Fibroblast of pulmonary artery (primary cell): ENCODE measurements at regions not wholly inside any gene's neighbourhood (a gene's known extent, or its start where the extent isn't known, plus 50 kb on each side); places are given as distances from the start of the nearest gene placed in this dataset.

Experiments
- DNase-seq: peaks from one replicate; pipeline ENCODE4 v3.0.0-alpha.2; 2010; ENCODE audit warnings: low read depth
- H3K4me3 ChIP-seq: replicated peaks from 2 replicates; pipeline ENCODE4 v1.5.1; 2011; ENCODE audit warnings: low read depth, mild to moderate bottlenecking, control low read depth, low read length, moderate library complexity
- CTCF ChIP-seq: IDR thresholded peaks from 2 replicates; pipeline ENCODE4 v1.5.1; 2011; ENCODE audit warnings: mild to moderate bottlenecking, control low read depth, low read length, inconsistent platforms; ENCODE audit errors: missing control alignments

GRCh38 chr13:103640606-103641005 is 574.4 kb upstream of the SLC10A2 start:
- no peak for DNase-seq
- TF ChIP-seq CTCF = no peak
- H3K4me3 ChIP-seq = no peak overlapping the region

GRCh38 chr13:103639326-103639725 is 573.1 kb upstream of the SLC10A2 start:
- no peak for TF ChIP-seq CTCF
- DNase-seq = no peak
- no peak overlapping the region for H3K4me3 ChIP-seq

- TF ChIP-seq CTCF = no peak
- DNase-seq = no peak
- no peak overlapping the region for H3K4me3 ChIP-seq
Observed at GRCh38 chr13:103638706-103639105, 572.5 kb upstream of the SLC10A2 start.

GRCh38 chr13:103634066-103634465 is 567.8 kb upstream of the SLC10A2 start:
- no peak for TF ChIP-seq CTCF
- DNase-seq = no peak

GRCh38 chr13:103625194-103625593 is 559.0 kb upstream of the SLC10A2 start:
- no peak for DNase-seq
- H3K4me3 ChIP-seq = no peak overlapping the region
- no peak for TF ChIP-seq CTCF

More at GRCh38 chr13:103634066-103634465, 567.8 kb upstream of the SLC10A2 start:
- H3K4me3 ChIP-seq = no peak overlapping the region

- TF ChIP-seq CTCF = no peak
Observed at GRCh38 chr13:103618151-103618550, 551.9 kb upstream of the SLC10A2 start.

GRCh38 chr13:103615771-103616170 is 549.6 kb upstream of the SLC10A2 start:
- TF ChIP-seq CTCF = no peak
- no peak for DNase-seq

More at GRCh38 chr13:103618151-103618550, 551.9 kb upstream of the SLC10A2 start:
- no peak for DNase-seq
- no peak overlapping the region for H3K4me3 ChIP-seq

More at GRCh38 chr13:103615771-103616170, 549.6 kb upstream of the SLC10A2 start:
- no peak overlapping the region for H3K4me3 ChIP-seq
